Uterus (tissue), 2 donors: ENCODE measurements at regions not wholly inside any gene's neighbourhood (a gene's known extent, or its start where the extent isn't known, plus 50 kb on each side); places are given as distances from the start of the nearest gene placed in this dataset.

Source experiments
- CTCF ChIP-seq, 4 experiments: fragments of 200-600 bp in 2 of 4; fragments of 450-650 bp in 2 of 4; sonication (generic) in 2 of 4; IDR thresholded peaks; one replicate each; pipeline ENCODE4 v1.5.1; 2016 to 2019; ENCODE audit warnings: antibody characterized with exemption in 4 of 4, mild to moderate bottlenecking in 2 of 4, moderate library complexity in 1 of 4
- POLR2A ChIP-seq, 2 donors: fragments of 450-650 bp; IDR thresholded peaks; one replicate each; pipeline ENCODE4 v1.6.1; 2016; ENCODE audit warnings: antibody characterized with exemption in 2 of 2, mild to moderate bottlenecking in 1 of 2, moderate library complexity in 1 of 2

- TF ChIP-seq CTCF (IDR thresholded peaks at IDR 0.05), result no peak
- no peak for TF ChIP-seq POLR2A (IDR thresholded peaks at IDR 0.05)
These were observed 59.7 kb upstream of the CCDC71L start for GRCh38 chr7:106720641-106721040.
